ENCODE measurements at regions not wholly inside any gene's neighbourhood (a gene's known extent, or its start where the extent isn't known, plus 50 kb on each side); places are given as distances from the start of the nearest gene placed in this dataset.

GRCh38 chr17:31598921-31599571 lies 207.6 kb downstream of the RAB11FIP4 start:
- in situ Hi-C loops (cut with MboI; ENCODE audit: low sequenced_read_pairs) = no loop called here
- H3K4me3 ChIP-seq = no peak overlapping the region
- H3K4me1 ChIP-seq = no peaks in the 10 kb centered on the region
- no peak for DNase-seq (ENCODE audit: low spot score in 2 of 2)
- no peaks in the 10 kb centered on the region for H3K27me3 ChIP-seq (ENCODE audit: low read depth)
- H3K36me3 ChIP-seq (replicated peaks) = no peaks in the 10 kb centered on the region
- H3K9me3 ChIP-seq = no peaks in the 10 kb centered on the region

GRCh38 chr17:31598399-31598782 lies 206.9 kb downstream of the RAB11FIP4 start:
- no peaks in the 10 kb centered on the region for H3K27me3 ChIP-seq (ENCODE audit: low read depth)
- no peaks in the 10 kb centered on the region for H3K36me3 ChIP-seq (replicated peaks)
- no peaks in the 10 kb centered on the region for H3K9me3 ChIP-seq
- H3K4me3 ChIP-seq = no peak overlapping the region
- in situ Hi-C loops (cut with MboI; ENCODE audit: low sequenced_read_pairs) = no loop called here
- no peaks in the 10 kb centered on the region for H3K4me1 ChIP-seq
- no peak for DNase-seq (ENCODE audit: low spot score in 2 of 2)

GRCh38 chr17:31597646-31598398 lies 206.3 kb downstream of the RAB11FIP4 start:
- in situ Hi-C loops (cut with MboI; ENCODE audit: low sequenced_read_pairs) = no loop called here

GRCh38 chr17:31596382-31597323 lies 205.2 kb downstream of the RAB11FIP4 start:
- Histone ChIP-seq H3K4me1 (no peaks in the 10 kb centered on the region), H3K4me3 (no peak overlapping the region), H3K27me3 (ENCODE audit: low read depth) (no peaks in the 10 kb centered on the region), H3K36me3 (replicated peaks) (no peaks in the 10 kb centered on the region), H3K9me3 (no peaks in the 10 kb centered on the region)
- in situ Hi-C loops (cut with MboI; ENCODE audit: low sequenced_read_pairs) = no loop called here
- DNase-seq (ENCODE audit: low spot score in 2 of 2) = no peak

More at GRCh38 chr17:31597646-31598398, 206.3 kb downstream of the RAB11FIP4 start:
- H3K9me3 ChIP-seq = no peaks in the 10 kb centered on the region
- no peaks in the 10 kb centered on the region for H3K36me3 ChIP-seq (replicated peaks)
- H3K4me1 ChIP-seq = no peaks in the 10 kb centered on the region
- no peaks in the 10 kb centered on the region for H3K27me3 ChIP-seq (ENCODE audit: low read depth)
- DNase-seq (ENCODE audit: low spot score in 2 of 2) = no peak
- no peak overlapping the region for H3K4me3 ChIP-seq

- Histone ChIP-seq H3K36me3 (replicated peaks) (no peaks in the 10 kb centered on the region), H3K4me3 (no peak overlapping the region), H3K9me3 (no peaks in the 10 kb centered on the region), H3K27me3 (ENCODE audit: low read depth) (no peaks in the 10 kb centered on the region), H3K4me1 (no peaks in the 10 kb centered on the region)
- in situ Hi-C loops (cut with MboI; ENCODE audit: low sequenced_read_pairs) = no loop called here
- no peak for DNase-seq (ENCODE audit: low spot score in 2 of 2)
These were observed 204.3 kb downstream of the RAB11FIP4 start for GRCh38 chr17:31595666-31596381.

GRCh38 chr17:31595076-31595475 lies 203.6 kb downstream of the RAB11FIP4 start:
- no peak for DNase-seq (ENCODE audit: low spot score in 2 of 2)
- in situ Hi-C loops (cut with MboI; ENCODE audit: low sequenced_read_pairs) = no loop called here
- H3K9me3 ChIP-seq = no peaks in the 10 kb centered on the region
- H3K4me3 ChIP-seq = no peak overlapping the region
- no peaks in the 10 kb centered on the region for H3K27me3 ChIP-seq (ENCODE audit: low read depth)
- no peaks in the 10 kb centered on the region for H3K36me3 ChIP-seq (replicated peaks)
- H3K4me1 ChIP-seq = no peaks in the 10 kb centered on the region

GRCh38 chr17:31594416-31594815 lies 202.9 kb downstream of the RAB11FIP4 start:
- no peaks in the 10 kb centered on the region for H3K4me1 ChIP-seq
- in situ Hi-C loops (cut with MboI; ENCODE audit: low sequenced_read_pairs) = no loop called here
- H3K4me3 ChIP-seq = no peak overlapping the region
- no peaks in the 10 kb centered on the region for H3K27me3 ChIP-seq (ENCODE audit: low read depth)
- H3K9me3 ChIP-seq = no peaks in the 10 kb centered on the region
- no peaks in the 10 kb centered on the region for H3K36me3 ChIP-seq (replicated peaks)
- DNase-seq (ENCODE audit: low spot score in 2 of 2) = no peak

GRCh38 chr17:31593806-31594205 lies 202.3 kb downstream of the RAB11FIP4 start:
- Histone ChIP-seq H3K4me3 (no peak overlapping the region), H3K27me3 (ENCODE audit: low read depth) (no peaks in the 10 kb centered on the region), H3K4me1 (no peaks in the 10 kb centered on the region), H3K36me3 (replicated peaks) (no peaks in the 10 kb centered on the region), H3K9me3 (no peaks in the 10 kb centered on the region)
- in situ Hi-C loops (cut with MboI; ENCODE audit: low sequenced_read_pairs) = no loop called here
- DNase-seq (ENCODE audit: low spot score in 2 of 2) = no peak

- Histone ChIP-seq H3K27me3 (ENCODE audit: low read depth) (no peaks in the 10 kb centered on the region), H3K9me3 (no peaks in the 10 kb centered on the region), H3K4me3 (no peak overlapping the region), H3K36me3 (replicated peaks) (no peaks in the 10 kb centered on the region), H3K4me1 (no peaks in the 10 kb centered on the region)
- in situ Hi-C loops (cut with MboI; ENCODE audit: low sequenced_read_pairs) = no loop called here
- no peak for DNase-seq (ENCODE audit: low spot score in 2 of 2)
These were observed 200.4 kb downstream of the RAB11FIP4 start for GRCh38 chr17:31591924-31592323.

GRCh38 chr17:31588512-31588911 lies 197.0 kb downstream of the RAB11FIP4 start:
- H3K9me3 ChIP-seq = no peaks in the 10 kb centered on the region
- no peaks in the 10 kb centered on the region for H3K27me3 ChIP-seq (ENCODE audit: low read depth)
- H3K4me3 ChIP-seq = no peak overlapping the region
- no peak for DNase-seq (ENCODE audit: low spot score in 2 of 2)
- H3K36me3 ChIP-seq (replicated peaks) = no peaks in the 10 kb centered on the region
- in situ Hi-C loops (cut with MboI; ENCODE audit: low sequenced_read_pairs) = no loop called here
- peaks cover 6% of the 10 kb centered on the region for H3K4me1 ChIP-seq

- in situ Hi-C loops (cut with MboI; ENCODE audit: low sequenced_read_pairs) = no loop called here
- no peak for DNase-seq (ENCODE audit: low spot score in 2 of 2)
- no peaks in the 10 kb centered on the region for H3K27me3 ChIP-seq (ENCODE audit: low read depth)
- H3K4me1 ChIP-seq = peaks cover 6% of the 10 kb centered on the region
- no peak overlapping the region for H3K4me3 ChIP-seq
- no peaks in the 10 kb centered on the region for H3K36me3 ChIP-seq (replicated peaks)
- no peaks in the 10 kb centered on the region for H3K9me3 ChIP-seq
These were observed 196.6 kb downstream of the RAB11FIP4 start for GRCh38 chr17:31588034-31588433.

All from HAP-1 (cell line).